HG03097 (cell line): ENCODE measurements at regions not wholly inside any gene's neighbourhood (a gene's known extent, or its start where the extent isn't known, plus 50 kb on each side); places are given as distances from the start of the nearest gene placed in this dataset.
"Not testable (repeated sequence)": the region's sequence is repeated elsewhere in the genome, so short reads cannot be mapped to it uniquely, and the experiment has no call there.

Source experiments
- ATAC-seq: cut with Tn5 transposase; IDR thresholded peaks from one replicate; pipeline ENCODE4 v1.9.1; 2021; ENCODE audit not compliant: unreplicated experiment, low FRiP score

GRCh38 chr20:47969426-47969825 lies 184.1 kb upstream of the SULF2 start:
- no peak for ATAC-seq

GRCh38 chr20:47968541-47969310 lies 183.4 kb upstream of the SULF2 start:
- ATAC-seq = no peak

GRCh38 chr20:47964149-47964548 lies 178.9 kb upstream of the SULF2 start:
- no peak for ATAC-seq

- ATAC-seq = no peak
These were observed 177.7 kb upstream of the SULF2 start for GRCh38 chr20:47963022-47963421.

GRCh38 chr20:47962286-47962963 lies 177.1 kb upstream of the SULF2 start:
- no peak for ATAC-seq

- ATAC-seq = no peak
These were observed 175.7 kb upstream of the SULF2 start for GRCh38 chr20:47960769-47961541.

GRCh38 chr20:47960277-47960676 lies 175.0 kb upstream of the SULF2 start:
- no peak for ATAC-seq

GRCh38 chr20:47957989-47958801 lies 172.9 kb upstream of the SULF2 start:
- ATAC-seq = not testable (repeated sequence)

GRCh38 chr20:47957135-47957534 lies 171.9 kb upstream of the SULF2 start:
- no peak for ATAC-seq

- no peak for ATAC-seq
These were observed 171.2 kb upstream of the SULF2 start for GRCh38 chr20:47956268-47956995.

GRCh38 chr20:47953471-47953870 lies 168.2 kb upstream of the SULF2 start:
- ATAC-seq = no peak

- ATAC-seq = no peak
These were observed 166.8 kb upstream of the SULF2 start for GRCh38 chr20:47952023-47952564.

GRCh38 chr20:47951521-47951971 lies 166.3 kb upstream of the SULF2 start:
- no peak for ATAC-seq

GRCh38 chr20:47950913-47951283 lies 165.6 kb upstream of the SULF2 start:
- ATAC-seq = no peak

- no peak for ATAC-seq
These were observed 165.0 kb upstream of the SULF2 start for GRCh38 chr20:47950124-47950912.

GRCh38 chr20:47949230-47949629 lies 163.9 kb upstream of the SULF2 start:
- no peak for ATAC-seq

GRCh38 chr20:47944682-47945081 lies 159.4 kb upstream of the SULF2 start:
- no peak for ATAC-seq

- no peak for ATAC-seq
These were observed 156.6 kb upstream of the SULF2 start for GRCh38 chr20:47941869-47942268.
